ENCODE measurements at regions not wholly inside any gene's neighbourhood (a gene's known extent, or its start where the extent isn't known, plus 50 kb on each side); places are given as distances from the start of the nearest gene placed in this dataset.

DNA sequence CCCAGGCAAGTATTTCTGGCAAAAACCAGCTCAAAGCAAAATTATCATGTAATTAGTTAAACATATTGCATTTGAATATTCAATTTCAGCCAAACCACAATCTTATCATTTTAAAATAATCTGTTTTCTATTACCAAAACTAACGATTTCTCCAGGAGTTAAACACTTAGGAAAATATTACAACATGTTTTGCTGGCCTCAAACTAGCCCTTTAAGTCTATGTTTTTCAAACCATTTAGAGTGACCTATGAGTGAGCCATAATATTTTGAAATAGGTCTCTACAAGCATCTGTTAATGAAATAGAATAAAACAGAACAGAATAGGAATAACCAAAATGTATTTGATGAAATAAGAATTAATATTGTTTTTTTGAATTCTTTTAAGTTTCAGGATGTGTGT lies 370.9 kb downstream of the COL12A1 start:
- TF ChIP-seq, protein P1, sequence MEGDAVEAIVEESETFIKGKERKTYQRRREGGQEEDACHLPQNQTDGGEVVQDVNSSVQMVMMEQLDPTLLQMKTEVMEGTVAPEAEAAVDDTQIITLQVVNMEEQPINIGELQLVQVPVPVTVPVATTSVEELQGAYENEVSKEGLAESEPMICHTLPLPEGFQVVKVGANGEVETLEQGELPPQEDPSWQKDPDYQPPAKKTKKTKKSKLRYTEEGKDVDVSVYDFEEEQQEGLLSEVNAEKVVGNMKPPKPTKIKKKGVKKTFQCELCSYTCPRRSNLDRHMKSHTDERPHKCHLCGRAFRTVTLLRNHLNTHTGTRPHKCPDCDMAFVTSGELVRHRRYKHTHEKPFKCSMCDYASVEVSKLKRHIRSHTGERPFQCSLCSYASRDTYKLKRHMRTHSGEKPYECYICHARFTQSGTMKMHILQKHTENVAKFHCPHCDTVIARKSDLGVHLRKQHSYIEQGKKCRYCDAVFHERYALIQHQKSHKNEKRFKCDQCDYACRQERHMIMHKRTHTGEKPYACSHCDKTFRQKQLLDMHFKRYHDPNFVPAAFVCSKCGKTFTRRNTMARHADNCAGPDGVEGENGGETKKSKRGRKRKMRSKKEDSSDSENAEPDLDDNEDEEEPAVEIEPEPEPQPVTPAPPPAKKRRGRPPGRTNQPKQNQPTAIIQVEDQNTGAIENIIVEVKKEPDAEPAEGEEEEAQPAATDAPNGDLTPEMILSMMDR (conservative IDR thresholded peaks at IDR 0.05): no peak
- no peak for TF ChIP-seq ZFX (IDR thresholded peaks at IDR 0.05)
